OCI-LY3 (cell line): ENCODE measurements at regions not wholly inside any gene's neighbourhood (a gene's known extent, or its start where the extent isn't known, plus 50 kb on each side); places are given as distances from the start of the nearest gene placed in this dataset.
A peak's percentile ranks its signal among the peaks of the same experiment; 100 is the strongest.

Experiments used
- H2AFZ ChIP-seq: fragments of 200-600, 300-600 bp; shearing (Covaris generic); 2 replicates; pipeline ENCODE4 v1.6.0; 2014; ENCODE audit warnings: antibody characterized with exemption, low read depth, low read length
- H3K27ac ChIP-seq: fragments of 200-600, 300-600 bp; sonication (generic); 2 replicates; pipeline ENCODE4 v1.5.1; 2014; ENCODE audit warnings: mild to moderate bottlenecking, low read length, moderate library complexity, mixed read lengths
- H3K27me3 ChIP-seq: fragments of 200-600, 300-600 bp; sonication (generic); 2 replicates; pipeline ENCODE4 v1.6.1; 2014; ENCODE audit warnings: low read depth, low read length, mixed read lengths
- H3K36me3 ChIP-seq: fragments of 200-600, 300-600 bp; sonication (generic); replicated peaks from 2 replicates; pipeline ENCODE3; 2014; ENCODE audit warnings: low read depth, low read length, mixed read lengths
- H3K4me1 ChIP-seq: fragments of 300-600, 200-600 bp; sonication (generic); 2 replicates; pipeline ENCODE4 v1.6.1; 2014; ENCODE audit warnings: low read length, mixed read lengths
- H3K4me2 ChIP-seq: fragments of 200-600, 300-600 bp; sonication (generic); 2 replicates; pipeline ENCODE4 v1.6.1; 2014; ENCODE audit warnings: low read length, mixed read lengths
- H3K4me3 ChIP-seq: fragments of 300-600, 200-600 bp; sonication (generic); 2 replicates; pipeline ENCODE4 v1.5.1; 2014; ENCODE audit warnings: antibody characterized with exemption, mild to moderate bottlenecking, low read length, moderate library complexity
- H3K79me2 ChIP-seq: fragments of 300-600, 200-600 bp; shearing (Covaris generic); 2 replicates; pipeline ENCODE4 v1.6.1; 2014; ENCODE audit warnings: mild to moderate bottlenecking, low read length, mixed read lengths
- H3K9ac ChIP-seq: fragments of 300-600, 200-600 bp; shearing (Covaris generic); 2 replicates; pipeline ENCODE4 v1.6.0; 2014; ENCODE audit warnings: mild to moderate bottlenecking, low read length, moderate library complexity
- H3K9me3 ChIP-seq: fragments of 200-600, 300-600 bp; shearing (Covaris generic); 2 replicates; pipeline ENCODE4 v1.6.1; 2014; ENCODE audit warnings: low read length, mixed read lengths; ENCODE audit not compliant: insufficient read depth
- H4K20me1 ChIP-seq: fragments of 200-600, 300-600 bp; sonication (generic); 2 replicates; pipeline ENCODE4 v1.6.1; 2016; ENCODE audit warnings: low read length, mixed read lengths; ENCODE audit not compliant: insufficient read depth
- EZH2phosphoT487 ChIP-seq: fragments of 200-600 bp; shearing (Covaris generic); IDR thresholded peaks from 2 replicates; pipeline ENCODE4 v1.6.1; 2018; ENCODE audit warnings: antibody characterized with exemption, mixed run types, low read depth
- TF ChIP-seq, protein P1 (sequence below): fragments of 200-600, 300-600 bp; sonication (generic); IDR thresholded peaks from 2 replicates; pipeline ENCODE4 v1.5.1; 2014; ENCODE audit warnings: antibody characterized with exemption, low read length, low read depth

GRCh38 chr2:136242687-136243277, 124.8 kb upstream of the CXCR4 start:
- Histone ChIP-seq H3K9me3 (peaks cover 4% of the 10 kb centered on the region; the same call in 1 of the 2 replicates), H3K4me3 (no peak overlapping the region), H3K36me3 (no peaks in the 10 kb centered on the region), H3K4me2 (no peak overlapping the region), H4K20me1 (no peaks in the 10 kb centered on the region), H3K79me2 (no peaks in the 10 kb centered on the region), H3K27ac (no peak overlapping the region), H2AFZ (no peak overlapping the region), H3K4me1 (peaks cover 46% of the 10 kb centered on the region), H3K27me3 (peaks cover 7% of the 10 kb centered on the region), H3K9ac (no peak overlapping the region)
- TF ChIP-seq, protein P1, sequence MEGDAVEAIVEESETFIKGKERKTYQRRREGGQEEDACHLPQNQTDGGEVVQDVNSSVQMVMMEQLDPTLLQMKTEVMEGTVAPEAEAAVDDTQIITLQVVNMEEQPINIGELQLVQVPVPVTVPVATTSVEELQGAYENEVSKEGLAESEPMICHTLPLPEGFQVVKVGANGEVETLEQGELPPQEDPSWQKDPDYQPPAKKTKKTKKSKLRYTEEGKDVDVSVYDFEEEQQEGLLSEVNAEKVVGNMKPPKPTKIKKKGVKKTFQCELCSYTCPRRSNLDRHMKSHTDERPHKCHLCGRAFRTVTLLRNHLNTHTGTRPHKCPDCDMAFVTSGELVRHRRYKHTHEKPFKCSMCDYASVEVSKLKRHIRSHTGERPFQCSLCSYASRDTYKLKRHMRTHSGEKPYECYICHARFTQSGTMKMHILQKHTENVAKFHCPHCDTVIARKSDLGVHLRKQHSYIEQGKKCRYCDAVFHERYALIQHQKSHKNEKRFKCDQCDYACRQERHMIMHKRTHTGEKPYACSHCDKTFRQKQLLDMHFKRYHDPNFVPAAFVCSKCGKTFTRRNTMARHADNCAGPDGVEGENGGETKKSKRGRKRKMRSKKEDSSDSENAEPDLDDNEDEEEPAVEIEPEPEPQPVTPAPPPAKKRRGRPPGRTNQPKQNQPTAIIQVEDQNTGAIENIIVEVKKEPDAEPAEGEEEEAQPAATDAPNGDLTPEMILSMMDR, result no peak
- no peak for TF ChIP-seq EZH2phosphoT487

- H3K79me2 ChIP-seq, result no peaks in the 10 kb centered on the region
- no peaks in the 10 kb centered on the region for H3K27me3 ChIP-seq
- TF ChIP-seq, protein P1, result no peak
- no peak for TF ChIP-seq EZH2phosphoT487
- no peaks in the 10 kb centered on the region for H3K36me3 ChIP-seq
- H3K4me1 ChIP-seq, result peaks cover 46% of the 10 kb centered on the region
- no peaks in the 10 kb centered on the region for H4K20me1 ChIP-seq
- no peak overlapping the region for H3K9ac ChIP-seq
- H2AFZ ChIP-seq, result no peak overlapping the region
- H3K27ac ChIP-seq, result no peak overlapping the region
- H3K4me2 ChIP-seq, result no peak overlapping the region
- peaks cover 4% of the 10 kb centered on the region; the same call in 1 of the 2 replicates for H3K9me3 ChIP-seq
- no peak overlapping the region for H3K4me3 ChIP-seq
Observed at GRCh38 chr2:136242100-136242499, 124.2 kb upstream of the CXCR4 start.

DNA sequence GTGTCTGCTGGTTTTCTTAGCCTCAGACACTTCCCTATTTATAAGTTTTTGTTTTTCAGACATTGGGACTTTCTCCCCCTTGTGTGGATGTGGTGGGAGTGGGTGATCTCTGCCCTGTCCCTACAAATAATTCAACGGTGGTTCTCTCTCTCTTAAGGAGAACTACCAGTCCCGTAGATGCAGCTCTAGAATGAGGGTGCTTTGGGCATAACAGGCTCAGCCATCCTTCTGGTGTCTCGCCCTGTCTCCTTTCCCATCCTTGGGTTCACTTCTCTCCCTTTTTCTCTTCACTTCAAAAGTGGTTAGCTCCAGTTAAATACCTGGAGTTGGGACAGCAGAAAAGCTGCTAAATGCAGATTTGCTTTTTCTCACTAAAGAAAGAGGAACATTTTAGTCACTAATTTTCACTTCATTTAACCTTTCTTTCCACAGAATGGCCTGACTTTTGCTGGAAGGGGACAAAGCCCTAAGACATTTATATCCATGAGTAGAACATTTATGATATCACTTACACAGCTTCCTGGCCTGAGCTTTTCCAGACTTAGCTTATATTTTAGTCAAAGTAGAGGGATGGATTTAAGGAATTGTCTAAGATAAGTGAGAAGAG, 121.2 kb upstream of the CXCR4 start:
- peak overlapping the region; percentile 57 for H3K9ac ChIP-seq
- H3K27me3 ChIP-seq, result no peaks in the 10 kb centered on the region
- H3K4me3 ChIP-seq, result peak overlapping the region; percentile 46
- H3K27ac ChIP-seq, result peak overlapping the region; percentile 90
- H3K4me2 ChIP-seq, result peak overlapping the region; percentile 79
- H4K20me1 ChIP-seq, result no peaks in the 10 kb centered on the region
- H3K4me1 ChIP-seq, result peaks cover 29% of the 10 kb centered on the region
- TF ChIP-seq, protein P1, result no peak
- TF ChIP-seq EZH2phosphoT487, result no peak
- no peaks in the 10 kb centered on the region for H3K36me3 ChIP-seq
- H3K79me2 ChIP-seq, result no peaks in the 10 kb centered on the region
- H2AFZ ChIP-seq, result peak overlapping the region; percentile 87; the same call in 1 of the 2 replicates
- peaks cover 4% of the 10 kb centered on the region; the same call in 1 of the 2 replicates for H3K9me3 ChIP-seq

- peak overlapping the region; percentile 46 for H3K4me3 ChIP-seq
- H3K27ac ChIP-seq, result peak overlapping the region; percentile 90
- no peaks in the 10 kb centered on the region for H4K20me1 ChIP-seq
- peaks cover 29% of the 10 kb centered on the region for H3K4me1 ChIP-seq
- H3K36me3 ChIP-seq, result no peaks in the 10 kb centered on the region
- H3K79me2 ChIP-seq, result no peaks in the 10 kb centered on the region
- peaks cover 4% of the 10 kb centered on the region; the same call in 1 of the 2 replicates for H3K9me3 ChIP-seq
- peak overlapping the region; percentile 57 for H3K9ac ChIP-seq
- peak overlapping the region; percentile 87 for H2AFZ ChIP-seq
- H3K4me2 ChIP-seq, result peak overlapping the region; percentile 79
- no peak for TF ChIP-seq EZH2phosphoT487
- TF ChIP-seq, protein P1, result no peak
- H3K27me3 ChIP-seq, result no peaks in the 10 kb centered on the region
Observed at GRCh38 chr2:136238286-136239078, 120.5 kb upstream of the CXCR4 start.
